AG04450 (cell line): ENCODE measurements at regions not wholly inside any gene's neighbourhood (a gene's known extent, or its start where the extent isn't known, plus 50 kb on each side); places are given as distances from the start of the nearest gene placed in this dataset.

Experiments
- CTCF ChIA-PET: fragments of 300-600, 350-600 bp; formaldehyde crosslinking; extraction: SDS; loops from one replicate; lab custom pipeline; 2022; ENCODE audit warnings: antibody characterized with exemption, inconsistent platforms; lab: Charles Lee
- POLR2A ChIA-PET: fragments of 350-600 bp; formaldehyde crosslinking; extraction: SDS; loops from one replicate; lab custom pipeline; 2021; ENCODE audit warnings: antibody characterized with exemption, inconsistent platforms; lab: Yijun Ruan, JAX
- DNase-seq: peaks from one replicate; pipeline ENCODE4 v3.0.0-alpha.2; 2011; ENCODE audit warnings: low read depth, low spot score
- H3K27ac ChIP-seq: one replicate; pipeline ENCODE4 v1.5.1; 2012; ENCODE audit warnings: low read depth, low read length, control low read depth
- H3K27me3 ChIP-seq: one replicate; pipeline ENCODE4 v1.6.0; 2012; ENCODE audit warnings: low read length; ENCODE audit not compliant: control insufficient read depth, insufficient read depth
- H3K4me3 ChIP-seq: 2 replicates; pipeline ENCODE4 v1.5.1; 2011; ENCODE audit warnings: mild to moderate bottlenecking, low read depth, low read length, control low read depth
- H3K9me3 ChIP-seq: 2 replicates; pipeline ENCODE4 v1.5.1; 2012; ENCODE audit warnings: low read length; ENCODE audit not compliant: control insufficient read depth, insufficient read depth
- TF ChIP-seq, protein P1 (sequence below): IDR thresholded peaks from 2 replicates; pipeline ENCODE4 v1.5.1; 2011; ENCODE audit warnings: low read depth, low read length, control low read depth, inconsistent platforms

- Histone ChIP-seq H3K4me3 (no peak overlapping the region), H3K27me3 (no peaks in the 10 kb centered on the region), H3K27ac (no peak overlapping the region), H3K9me3 (peaks cover 6% of the 10 kb centered on the region; the same call in 1 of the 2 replicates)
- CTCF ChIA-PET, result no interaction called here
- DNase-seq, result no peak
- POLR2A ChIA-PET, result no interaction called here
- TF ChIP-seq, protein P1, sequence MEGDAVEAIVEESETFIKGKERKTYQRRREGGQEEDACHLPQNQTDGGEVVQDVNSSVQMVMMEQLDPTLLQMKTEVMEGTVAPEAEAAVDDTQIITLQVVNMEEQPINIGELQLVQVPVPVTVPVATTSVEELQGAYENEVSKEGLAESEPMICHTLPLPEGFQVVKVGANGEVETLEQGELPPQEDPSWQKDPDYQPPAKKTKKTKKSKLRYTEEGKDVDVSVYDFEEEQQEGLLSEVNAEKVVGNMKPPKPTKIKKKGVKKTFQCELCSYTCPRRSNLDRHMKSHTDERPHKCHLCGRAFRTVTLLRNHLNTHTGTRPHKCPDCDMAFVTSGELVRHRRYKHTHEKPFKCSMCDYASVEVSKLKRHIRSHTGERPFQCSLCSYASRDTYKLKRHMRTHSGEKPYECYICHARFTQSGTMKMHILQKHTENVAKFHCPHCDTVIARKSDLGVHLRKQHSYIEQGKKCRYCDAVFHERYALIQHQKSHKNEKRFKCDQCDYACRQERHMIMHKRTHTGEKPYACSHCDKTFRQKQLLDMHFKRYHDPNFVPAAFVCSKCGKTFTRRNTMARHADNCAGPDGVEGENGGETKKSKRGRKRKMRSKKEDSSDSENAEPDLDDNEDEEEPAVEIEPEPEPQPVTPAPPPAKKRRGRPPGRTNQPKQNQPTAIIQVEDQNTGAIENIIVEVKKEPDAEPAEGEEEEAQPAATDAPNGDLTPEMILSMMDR, result no peak
These were observed 728.9 kb upstream of the GJE1 start for GRCh38 chr6:141403827-141404226.

DNA sequence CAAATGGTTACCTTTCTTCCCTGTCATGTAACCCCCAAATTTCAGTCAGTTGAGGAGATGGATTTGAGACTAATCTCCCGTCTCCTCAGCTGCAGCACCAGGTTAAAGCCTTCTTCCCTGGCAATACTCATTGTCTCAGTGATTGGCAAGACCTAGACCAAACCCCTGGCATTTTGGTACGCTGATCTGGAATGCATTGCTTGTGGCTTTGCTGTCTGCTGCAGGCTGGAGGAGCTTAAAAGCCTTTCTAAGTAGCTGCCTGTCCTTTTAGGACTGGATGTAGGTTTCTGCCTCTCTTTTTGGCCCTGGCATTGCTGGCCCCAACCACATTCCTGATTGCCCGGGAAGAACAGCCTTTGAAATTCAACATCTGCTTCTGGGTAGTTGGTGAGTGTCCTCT lies 729.6 kb upstream of the GJE1 start:
- Histone ChIP-seq H3K27ac (no peak overlapping the region), H3K4me3 (no peak overlapping the region), H3K9me3 (peaks cover 1% of the 10 kb centered on the region; the same call in 1 of the 2 replicates), H3K27me3 (no peaks in the 10 kb centered on the region)
- CTCF ChIA-PET, result no interaction called here
- TF ChIP-seq, protein P1, result no peak
- POLR2A ChIA-PET, result no interaction called here
- DNase-seq, result no peak

GRCh38 chr6:141402489-141402888 lies 730.2 kb upstream of the GJE1 start:
- ChIA-PET CTCF (no interaction called here), POLR2A (no interaction called here)
- DNase-seq, result no peak
- no peak overlapping the region for H3K27ac ChIP-seq
- H3K4me3 ChIP-seq, result no peak overlapping the region
- TF ChIP-seq, protein P1, result no peak
- no peaks in the 10 kb centered on the region for H3K9me3 ChIP-seq
- no peaks in the 10 kb centered on the region for H3K27me3 ChIP-seq

GRCh38 chr6:141401851-141402250 lies 730.9 kb upstream of the GJE1 start:
- no peak overlapping the region for H3K27ac ChIP-seq
- H3K4me3 ChIP-seq, result no peak overlapping the region
- DNase-seq, result no peak
- ChIA-PET CTCF (no interaction called here), POLR2A (no interaction called here)
- TF ChIP-seq, protein P1, result no peak
- no peaks in the 10 kb centered on the region for H3K9me3 ChIP-seq
- H3K27me3 ChIP-seq, result no peaks in the 10 kb centered on the region

GRCh38 chr6:141401168-141401567 lies 731.6 kb upstream of the GJE1 start:
- Histone ChIP-seq H3K27me3 (no peaks in the 10 kb centered on the region), H3K9me3 (no peaks in the 10 kb centered on the region), H3K27ac (no peak overlapping the region), H3K4me3 (no peak overlapping the region)
- ChIA-PET CTCF (no interaction called here), POLR2A (no interaction called here)
- DNase-seq, result no peak
- TF ChIP-seq, protein P1, result no peak
